Parathyroid adenoma (tissue), 2 donors: ENCODE measurements at regions not wholly inside any gene's neighbourhood (a gene's known extent, or its start where the extent isn't known, plus 50 kb on each side); places are given as distances from the start of the nearest gene placed in this dataset.

Experiments used
- H2AFZ ChIP-seq: fragments of 300-600 bp; sonication (generic); one replicate; pipeline ENCODE4 v1.7.0; 2017; ENCODE audit warnings: antibody characterized with exemption, mild to moderate bottlenecking
- H3K27ac ChIP-seq: fragments of 300-600 bp; sonication (generic); one replicate; pipeline ENCODE4 v1.7.0; 2017
- H3K27me3 ChIP-seq: fragments of 300-600 bp; sonication (generic); one replicate; pipeline ENCODE4 v1.7.0; 2017; ENCODE audit warnings: low read length; ENCODE audit not compliant: control insufficient read depth, insufficient read depth
- H3K36me3 ChIP-seq: fragments of 300-600 bp; sonication (generic); one replicate; pipeline ENCODE4 v1.7.0; 2017; ENCODE audit warnings: low read length; ENCODE audit not compliant: control insufficient read depth, insufficient read depth
- H3K4me1 ChIP-seq: fragments of 300-600 bp; sonication (generic); one replicate; pipeline ENCODE4 v1.7.0; 2017; ENCODE audit warnings: control low read depth
- H3K4me2 ChIP-seq: fragments of 300-600 bp; sonication (generic); one replicate; pipeline ENCODE4 v1.7.0; 2017; ENCODE audit warnings: low read length
- H3K4me3 ChIP-seq: fragments of 300-600 bp; sonication (generic); one replicate; pipeline ENCODE4 v1.7.0; 2017; ENCODE audit warnings: low read depth, low read length
- H3K79me2 ChIP-seq: fragments of 300-600 bp; sonication (generic); one replicate; pipeline ENCODE4 v1.7.0; 2017; ENCODE audit warnings: control low read depth
- H3K9ac ChIP-seq: fragments of 300-600 bp; sonication (generic); one replicate; pipeline ENCODE4 v1.7.0; 2017; ENCODE audit warnings: mild to moderate bottlenecking
- H3K9me3 ChIP-seq: fragments of 300-600 bp; sonication (generic); one replicate; pipeline ENCODE4 v1.7.0; 2017; ENCODE audit warnings: low read length; ENCODE audit not compliant: control insufficient read depth
- TF ChIP-seq, protein P1 (sequence below): fragments of 300-600 bp; sonication (generic); IDR thresholded peaks from one replicate; pipeline ENCODE4 v1.7.0; 2017; ENCODE audit warnings: antibody characterized with exemption, mild to moderate bottlenecking
- donor health status: primary hyperparathyroidism.

GRCh38 chr13:107301724-107302374 lies 733.9 kb upstream of the ARGLU1 start:
- Histone ChIP-seq H3K36me3 (no peaks in the 10 kb centered on the region), H3K4me3 (no peak overlapping the region), H3K4me2 (no peak overlapping the region), H2AFZ (no peak overlapping the region), H3K9ac (no peak overlapping the region), H3K27ac (no peak overlapping the region), H3K9me3 (no peaks in the 10 kb centered on the region), H3K79me2 (no peaks in the 10 kb centered on the region), H3K4me1 (no peaks in the 10 kb centered on the region), H3K27me3 (no peaks in the 10 kb centered on the region)
- TF ChIP-seq, protein P1, sequence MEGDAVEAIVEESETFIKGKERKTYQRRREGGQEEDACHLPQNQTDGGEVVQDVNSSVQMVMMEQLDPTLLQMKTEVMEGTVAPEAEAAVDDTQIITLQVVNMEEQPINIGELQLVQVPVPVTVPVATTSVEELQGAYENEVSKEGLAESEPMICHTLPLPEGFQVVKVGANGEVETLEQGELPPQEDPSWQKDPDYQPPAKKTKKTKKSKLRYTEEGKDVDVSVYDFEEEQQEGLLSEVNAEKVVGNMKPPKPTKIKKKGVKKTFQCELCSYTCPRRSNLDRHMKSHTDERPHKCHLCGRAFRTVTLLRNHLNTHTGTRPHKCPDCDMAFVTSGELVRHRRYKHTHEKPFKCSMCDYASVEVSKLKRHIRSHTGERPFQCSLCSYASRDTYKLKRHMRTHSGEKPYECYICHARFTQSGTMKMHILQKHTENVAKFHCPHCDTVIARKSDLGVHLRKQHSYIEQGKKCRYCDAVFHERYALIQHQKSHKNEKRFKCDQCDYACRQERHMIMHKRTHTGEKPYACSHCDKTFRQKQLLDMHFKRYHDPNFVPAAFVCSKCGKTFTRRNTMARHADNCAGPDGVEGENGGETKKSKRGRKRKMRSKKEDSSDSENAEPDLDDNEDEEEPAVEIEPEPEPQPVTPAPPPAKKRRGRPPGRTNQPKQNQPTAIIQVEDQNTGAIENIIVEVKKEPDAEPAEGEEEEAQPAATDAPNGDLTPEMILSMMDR = no peak

- Histone ChIP-seq H2AFZ (no peak overlapping the region), H3K4me2 (no peak overlapping the region), H3K27ac (no peak overlapping the region), H3K4me1 (no peaks in the 10 kb centered on the region), H3K27me3 (no peaks in the 10 kb centered on the region), H3K4me3 (no peak overlapping the region), H3K9me3 (no peaks in the 10 kb centered on the region), H3K36me3 (no peaks in the 10 kb centered on the region), H3K79me2 (no peaks in the 10 kb centered on the region), H3K9ac (no peak overlapping the region)
- TF ChIP-seq, protein P1 = no peak
Observed at GRCh38 chr13:107299717-107300116, 731.8 kb upstream of the ARGLU1 start.

DNA sequence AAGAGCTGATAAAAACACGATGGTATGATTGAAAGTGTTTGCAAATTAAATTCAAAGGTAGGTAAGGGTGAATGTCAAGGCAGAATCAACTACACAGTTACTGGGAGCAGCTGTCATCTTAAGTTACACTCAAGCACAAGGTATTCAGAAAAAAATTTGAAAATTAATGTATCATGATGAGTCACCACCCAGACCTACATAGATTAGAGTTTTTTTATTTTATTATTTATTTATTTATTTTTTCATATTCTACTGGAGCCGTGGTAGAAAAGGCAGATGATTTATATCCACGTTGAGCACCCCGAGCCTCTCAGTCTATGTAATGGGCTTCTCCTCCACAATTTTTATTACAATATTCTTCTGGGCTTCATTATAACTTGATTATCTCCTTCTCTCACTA lies 728.9 kb upstream of the ARGLU1 start:
- H3K4me3 ChIP-seq = no peak overlapping the region
- H3K9me3 ChIP-seq = no peaks in the 10 kb centered on the region
- no peaks in the 10 kb centered on the region for H3K36me3 ChIP-seq
- H3K27ac ChIP-seq = no peak overlapping the region
- H3K9ac ChIP-seq = no peak overlapping the region
- TF ChIP-seq, protein P1 = no peak
- no peaks in the 10 kb centered on the region for H3K27me3 ChIP-seq
- H3K4me1 ChIP-seq = no peaks in the 10 kb centered on the region
- H2AFZ ChIP-seq = no peak overlapping the region
- H3K79me2 ChIP-seq = no peaks in the 10 kb centered on the region
- no peak overlapping the region for H3K4me2 ChIP-seq

GRCh38 chr13:107295416-107296140 lies 727.6 kb upstream of the ARGLU1 start:
- H3K9me3 ChIP-seq = no peaks in the 10 kb centered on the region
- no peak overlapping the region for H3K9ac ChIP-seq
- TF ChIP-seq, protein P1 = no peak
- no peaks in the 10 kb centered on the region for H3K36me3 ChIP-seq
- no peak overlapping the region for H3K4me3 ChIP-seq
- no peaks in the 10 kb centered on the region for H3K4me1 ChIP-seq
- H3K4me2 ChIP-seq = no peak overlapping the region
- H3K27me3 ChIP-seq = no peaks in the 10 kb centered on the region
- H2AFZ ChIP-seq = no peak overlapping the region
- H3K79me2 ChIP-seq = no peaks in the 10 kb centered on the region
- no peak overlapping the region for H3K27ac ChIP-seq
